Stimulated activated naive CD8-positive, alpha-beta T cell treated with anti-CD3 and anti-CD28 coated beads, Interleukin-15, Interleukin-2, amounts not matched to agents 100 U/mL and 50 U/mL, for 24 hours (primary cell): ENCODE measurements at regions not wholly inside any gene's neighbourhood (a gene's known extent, or its start where the extent isn't known, plus 50 kb on each side); places are given as distances from the start of the nearest gene placed in this dataset.

Experiments used
- ATAC-seq: fragments of 150-1000 bp; cut with Tn5 transposase; one replicate; pipeline ENCODE4 v1.10.0; 2021
- DNase-seq: peaks from one replicate; pipeline ENCODE4 v3.0.0; 2021

- ATAC-seq (no peak), DNase-seq (no peak)
Observed at GRCh38 chr22:48323746-48324145, 1503.9 kb downstream of the BRD1 start.

- ATAC-seq (no peak), DNase-seq (no peak)
Observed at GRCh38 chr22:48322907-48323306, 1504.8 kb downstream of the BRD1 start.

GRCh38 chr22:48321986-48322545 is 1505.6 kb downstream of the BRD1 start:
- ATAC-seq, result no peak
- no peak for DNase-seq

GRCh38 chr22:48320683-48321451 is 1506.8 kb downstream of the BRD1 start:
- ATAC-seq (no peak), DNase-seq (no peak)

GRCh38 chr22:48320048-48320682 is 1507.5 kb downstream of the BRD1 start:
- no peak for DNase-seq
- ATAC-seq, result no peak

GRCh38 chr22:48319321-48320047 is 1508.2 kb downstream of the BRD1 start:
- DNase-seq (no peak), ATAC-seq (no peak)

- DNase-seq (no peak), ATAC-seq (no peak)
Observed at GRCh38 chr22:48318575-48319320, 1508.9 kb downstream of the BRD1 start.

- DNase-seq (no peak), ATAC-seq (no peak)
Observed at GRCh38 chr22:48318173-48318572, 1509.5 kb downstream of the BRD1 start.

GRCh38 chr22:48316257-48317250 is 1511.1 kb downstream of the BRD1 start:
- DNase-seq, result no peak
- peak; percentile 11 for ATAC-seq

- ATAC-seq (no peak), DNase-seq (no peak)
Observed at GRCh38 chr22:48315439-48316256, 1512.0 kb downstream of the BRD1 start.

- ATAC-seq, result no peak
Observed at GRCh38 chr22:48314073-48314472, 1513.6 kb downstream of the BRD1 start.

GRCh38 chr22:48313175-48313830 is 1514.4 kb downstream of the BRD1 start:
- no peak for DNase-seq

More at GRCh38 chr22:48314073-48314472, 1513.6 kb downstream of the BRD1 start:
- DNase-seq, result no peak

GRCh38 chr22:48310740-48311139 is 1516.9 kb downstream of the BRD1 start:
- DNase-seq (no peak), ATAC-seq (no peak)

More at GRCh38 chr22:48313175-48313830, 1514.4 kb downstream of the BRD1 start:
- ATAC-seq, result no peak

GRCh38 chr22:48310289-48310688 is 1517.4 kb downstream of the BRD1 start:
- no peak for ATAC-seq
- DNase-seq, result no peak

- DNase-seq (no peak), ATAC-seq (no peak)
Observed at GRCh38 chr22:48309836-48310235, 1517.8 kb downstream of the BRD1 start.

GRCh38 chr22:48309115-48309705 is 1518.5 kb downstream of the BRD1 start:
- DNase-seq, result no peak

GRCh38 chr22:48307931-48308330 is 1519.7 kb downstream of the BRD1 start:
- no peak for DNase-seq
- ATAC-seq, result no peak

More at GRCh38 chr22:48309115-48309705, 1518.5 kb downstream of the BRD1 start:
- ATAC-seq, result no peak

GRCh38 chr22:48306785-48307510 is 1520.7 kb downstream of the BRD1 start:
- ATAC-seq, result no peak
- no peak for DNase-seq
